Keratinocyte (primary cell): ENCODE measurements at regions not wholly inside any gene's neighbourhood (a gene's known extent, or its start where the extent isn't known, plus 50 kb on each side); places are given as distances from the start of the nearest gene placed in this dataset.

Experiments
- DNase-seq: peaks from one replicate; pipeline ENCODE4 v3.0.0-alpha.2; 2011; ENCODE audit warnings: low read depth, missing footprints, low spot score
- FAIRE-seq: peaks from 2 replicates; lab custom pipeline; 2011; peaks lifted over from hg19 to GRCh38; lab: Jason Lieb, UNC
- H2AFZ ChIP-seq: 2 replicates; pipeline ENCODE4 v1.6.0; 2012; ENCODE audit warnings: low read length, control low read depth, inconsistent platforms; ENCODE audit not compliant: control insufficient read depth
- H3K27ac ChIP-seq: 2 replicates; pipeline ENCODE4 v1.5.1; 2011; ENCODE audit warnings: low read length; ENCODE audit not compliant: control insufficient read depth, insufficient read depth
- H3K27me3 ChIP-seq: 3 replicates; pipeline ENCODE4 v1.6.0; 2011; ENCODE audit warnings: low read length; ENCODE audit not compliant: control insufficient read depth, insufficient read depth; ENCODE audit errors: extremely low read depth
- H3K36me3 ChIP-seq, 2 experiments: 2 replicates in 1 of 2; 3 replicates in 1 of 2; pipeline ENCODE4 v1.5.1; 2011; ENCODE audit warnings: low read length in 2 of 2, mild to moderate bottlenecking in 1 of 2; ENCODE audit not compliant: control insufficient read depth in 2 of 2, insufficient read depth in 2 of 2; ENCODE audit errors: extremely low read depth in 1 of 2
- H3K4me1 ChIP-seq: 3 replicates; pipeline ENCODE4 v1.5.1; 2011; ENCODE audit warnings: low read length; ENCODE audit not compliant: control insufficient read depth, insufficient read depth; ENCODE audit errors: extremely low read depth
- H3K4me2 ChIP-seq: 3 replicates; pipeline ENCODE4 v1.6.0; 2011; ENCODE audit warnings: low read depth, low read length; ENCODE audit not compliant: control insufficient read depth, insufficient read depth; ENCODE audit errors: extremely low read depth
- H3K4me3 ChIP-seq, 3 experiments: fragments of 200-600 bp in 1 of 3; sonication (generic) in 1 of 3; 2 replicates in 2 of 3; 3 replicates in 1 of 3; pipeline ENCODE4 v1.5.1; 2011 to 2016; ENCODE audit warnings: low read length in 3 of 3, mild to moderate bottlenecking in 3 of 3, control low read depth in 2 of 3, inconsistent platforms in 1 of 3, low read depth in 1 of 3, mixed read lengths in 1 of 3, mixed run types in 1 of 3, moderate library complexity in 1 of 3; ENCODE audit not compliant: control insufficient read depth in 2 of 3, insufficient read depth in 2 of 3; ENCODE audit errors: extremely low read depth in 1 of 3
- H3K79me2 ChIP-seq: 2 replicates; pipeline ENCODE4 v1.6.0; 2012; ENCODE audit warnings: low read length; ENCODE audit not compliant: control insufficient read depth, insufficient read depth
- H3K9ac ChIP-seq: 3 replicates; pipeline ENCODE4 v1.6.0; 2011; ENCODE audit warnings: low read length; ENCODE audit not compliant: control insufficient read depth, insufficient read depth; ENCODE audit errors: extremely low read depth
- H3K9me1 ChIP-seq: 3 replicates; pipeline ENCODE4 v1.6.0; 2011; ENCODE audit warnings: low read length; ENCODE audit not compliant: control insufficient read depth, insufficient read depth; ENCODE audit errors: extremely low read depth
- H3K9me3 ChIP-seq: 2 replicates; pipeline ENCODE4 v1.5.1; 2012; ENCODE audit warnings: low read depth, low read length; ENCODE audit not compliant: control insufficient read depth
- H4K20me1 ChIP-seq: 3 replicates; pipeline ENCODE4 v1.6.0; 2011; ENCODE audit warnings: low read length; ENCODE audit not compliant: control insufficient read depth, insufficient read depth; ENCODE audit errors: extremely low read depth
- CTCF ChIP-seq, 3 experiments: IDR thresholded peaks in 1 of 3; conservative IDR thresholded peaks in 1 of 3; optimal IDR thresholded peaks in 1 of 3; 2 replicates in 2 of 3; 3 replicates in 1 of 3; pipeline versions ENCODE3 to v1.5.1; 2011; ENCODE audit warnings: low read length in 3 of 3, mild to moderate bottlenecking in 3 of 3, moderate library complexity in 2 of 3, control low read depth in 1 of 3, inconsistent platforms in 1 of 3; ENCODE audit not compliant: insufficient read depth in 2 of 3; ENCODE audit errors: extremely low read depth in 1 of 3
- EZH2 ChIP-seq: IDR thresholded peaks from one replicate; pipeline ENCODE4 v1.6.1; 2012; ENCODE audit warnings: inconsistent platforms, mild to moderate bottlenecking, low read length, moderate library complexity
- dilution Hi-C: fragments of 300-500 bp; cut with MboI; formaldehyde crosslinking; loops from one replicate; pipeline ENCODE4 v1.7.0; 2020; ENCODE audit warnings: low sequenced_read_pairs; ENCODE audit not compliant: extremely low pct_ligation_motif_present

GRCh38 chr2:41735476-41735875, 312.3 kb upstream of the PKDCC start:
- H3K27ac ChIP-seq, result no peak overlapping the region
- no peak for FAIRE-seq
- H3K4me2 ChIP-seq, result no peak overlapping the region

DNA sequence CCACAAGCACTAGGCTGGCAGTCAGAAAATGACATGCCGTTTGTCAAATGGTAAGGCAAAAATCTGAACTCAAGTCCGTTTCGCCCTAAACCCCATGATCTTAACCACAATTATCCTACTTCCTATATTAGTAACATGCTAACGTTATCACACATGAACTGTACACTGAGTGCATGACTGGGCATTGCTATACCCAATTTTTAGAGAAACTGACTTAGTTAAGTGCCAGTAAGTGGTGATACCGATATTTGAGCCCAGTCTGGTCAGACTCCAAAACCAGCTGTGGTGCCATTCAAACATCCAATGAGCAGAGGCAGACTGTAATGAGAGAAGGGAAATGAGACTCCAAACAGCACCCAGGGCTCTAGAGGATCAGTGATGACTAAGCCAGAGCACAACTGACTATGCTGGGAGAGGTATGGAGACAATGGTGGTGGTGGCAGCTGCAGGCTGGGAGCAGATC, 311.7 kb upstream of the PKDCC start:
- FAIRE-seq (no peak), DNase-seq (no peak)
- no peak overlapping the region for H3K4me2 ChIP-seq
- H4K20me1 ChIP-seq, result no peaks in the 10 kb centered on the region
- TF ChIP-seq EZH2, result no peak
- no peak for TF ChIP-seq CTCF (optimal IDR thresholded peaks at IDR 0.05 in 1 of 3, IDR thresholded peaks at IDR 0.05 in 1 of 3, conservative IDR thresholded peaks at IDR 0.05 in 1 of 3; ENCODE audit: extremely low read depth in 1 of 3, insufficient read depth in 2 of 3, low read length in 3 of 3)
- no peak overlapping the region for H3K9ac ChIP-seq
- H3K9me3 ChIP-seq, result no peaks in the 10 kb centered on the region
- H3K4me3 ChIP-seq, result no peak overlapping the region
- H3K79me2 ChIP-seq, result no peaks in the 10 kb centered on the region
- no peaks in the 10 kb centered on the region for H3K27me3 ChIP-seq
- no peak overlapping the region for H2AFZ ChIP-seq
- no peaks in the 10 kb centered on the region for H3K4me1 ChIP-seq
- dilution Hi-C loops, result no loop called here
- no peak overlapping the region for H3K27ac ChIP-seq
- H3K36me3 ChIP-seq, result no peaks in the 10 kb centered on the region
- H3K9me1 ChIP-seq, result no peaks in the 10 kb centered on the region

More at GRCh38 chr2:41735476-41735875, 312.3 kb upstream of the PKDCC start:
- no peak overlapping the region for H3K9ac ChIP-seq
- no peaks in the 10 kb centered on the region for H3K27me3 ChIP-seq
- dilution Hi-C loops, result no loop called here
- H2AFZ ChIP-seq, result no peak overlapping the region
- no peaks in the 10 kb centered on the region for H3K9me1 ChIP-seq
- H3K4me1 ChIP-seq, result no peaks in the 10 kb centered on the region
- DNase-seq, result no peak
- TF ChIP-seq EZH2, result no peak
- no peak for TF ChIP-seq CTCF (optimal IDR thresholded peaks at IDR 0.05 in 1 of 3, IDR thresholded peaks at IDR 0.05 in 1 of 3, conservative IDR thresholded peaks at IDR 0.05 in 1 of 3; ENCODE audit: extremely low read depth in 1 of 3, insufficient read depth in 2 of 3, low read length in 3 of 3)
- no peaks in the 10 kb centered on the region for H3K79me2 ChIP-seq
- H3K4me3 ChIP-seq, result no peak overlapping the region
- no peaks in the 10 kb centered on the region for H3K9me3 ChIP-seq
- H4K20me1 ChIP-seq, result no peaks in the 10 kb centered on the region
- no peaks in the 10 kb centered on the region for H3K36me3 ChIP-seq
